ENCODE measurements at regions not wholly inside any gene's neighbourhood (a gene's known extent, or its start where the extent isn't known, plus 50 kb on each side); places are given as distances from the start of the nearest gene placed in this dataset.

GRCh38 chr2:6024229-6024628 lies 332.0 kb downstream of the SOX11 start:
- TF ChIP-seq CTCF (IDR thresholded peaks at IDR 0.05), result no peak
- DNase-seq (ENCODE audit: low spot score), result no peak
- Mint-ChIP-seq H3K27me3 (ENCODE audit: low read depth) (no peaks in the 10 kb centered on the region), H3K4me3 (ENCODE audit: unreplicated experiment) (no peak overlapping the region), H3K36me3 (ENCODE audit: low read depth) (no peaks in the 10 kb centered on the region), H3K9me3 (ENCODE audit: low read depth) (no peaks in the 10 kb centered on the region), H3K27ac (ENCODE audit: unreplicated experiment) (no peak overlapping the region), H3K4me1 (ENCODE audit: low read depth) (no peaks in the 10 kb centered on the region)

- H3K36me3 Mint-ChIP-seq (ENCODE audit: low read depth), result no peaks in the 10 kb centered on the region
- TF ChIP-seq CTCF (IDR thresholded peaks at IDR 0.05), result no peak
- H3K27me3 Mint-ChIP-seq (ENCODE audit: low read depth), result no peaks in the 10 kb centered on the region
- no peaks in the 10 kb centered on the region for H3K9me3 Mint-ChIP-seq (ENCODE audit: low read depth)
- DNase-seq (ENCODE audit: low spot score), result no peak
- H3K27ac Mint-ChIP-seq (ENCODE audit: unreplicated experiment), result no peak overlapping the region
- H3K4me1 Mint-ChIP-seq (ENCODE audit: low read depth), result no peaks in the 10 kb centered on the region
- no peak overlapping the region for H3K4me3 Mint-ChIP-seq (ENCODE audit: unreplicated experiment)
These were observed 332.6 kb downstream of the SOX11 start for GRCh38 chr2:6024784-6025183.

DNA sequence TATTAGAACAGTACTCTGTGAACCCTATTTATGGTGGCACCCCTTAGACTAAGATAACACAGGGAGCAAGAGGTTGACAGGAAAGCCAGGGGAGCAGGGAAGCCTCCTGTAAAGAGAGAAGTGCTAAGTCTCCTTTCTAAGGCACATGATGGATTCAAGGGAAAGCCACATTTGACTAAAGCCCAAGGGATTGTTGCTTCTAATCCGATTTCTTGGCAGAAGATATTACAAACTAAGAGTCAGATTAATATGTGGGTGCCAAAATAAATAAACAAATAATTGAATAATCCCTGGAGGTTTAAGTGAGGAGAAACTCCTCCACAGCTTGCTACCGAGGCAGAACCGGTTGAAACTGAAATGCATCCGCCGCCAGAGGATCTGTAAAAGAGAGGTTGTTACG lies 333.2 kb downstream of the SOX11 start:
- no peak overlapping the region for H3K4me3 Mint-ChIP-seq (ENCODE audit: unreplicated experiment)

DNA sequence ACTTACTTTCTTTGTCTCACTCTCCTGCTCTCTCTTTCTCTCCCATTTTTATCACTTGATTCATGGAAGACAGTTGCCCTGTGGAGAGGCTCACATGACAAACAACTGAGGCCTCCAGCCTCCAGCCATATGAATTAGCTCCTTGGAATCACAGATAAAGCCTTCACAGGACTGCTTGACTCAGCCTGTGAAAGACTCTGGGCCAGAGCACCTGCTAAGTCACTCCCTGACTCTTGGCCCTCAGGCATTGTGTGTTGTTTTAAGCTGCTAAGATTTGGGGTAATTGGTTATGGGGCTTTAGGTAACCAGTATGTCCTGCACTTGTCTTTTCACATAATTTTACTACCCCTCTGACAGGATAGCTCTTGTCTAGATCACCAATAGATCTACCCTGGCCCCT lies 334.9 kb downstream of the SOX11 start:
- no peak overlapping the region for H3K4me3 Mint-ChIP-seq (ENCODE audit: unreplicated experiment)
- H3K27me3 Mint-ChIP-seq (ENCODE audit: low read depth), result peaks cover 8% of the 10 kb centered on the region
- no peak for DNase-seq (ENCODE audit: low spot score)
- no peaks in the 10 kb centered on the region for H3K4me1 Mint-ChIP-seq (ENCODE audit: low read depth)
- H3K36me3 Mint-ChIP-seq (ENCODE audit: low read depth), result no peaks in the 10 kb centered on the region
- no peak overlapping the region for H3K27ac Mint-ChIP-seq (ENCODE audit: unreplicated experiment)
- H3K9me3 Mint-ChIP-seq (ENCODE audit: low read depth), result no peaks in the 10 kb centered on the region
- no peak for TF ChIP-seq CTCF (IDR thresholded peaks at IDR 0.05)

More for the DNA sequence above, 333.2 kb downstream of the SOX11 start:
- no peak for DNase-seq (ENCODE audit: low spot score)
- Mint-ChIP-seq H3K27me3 (ENCODE audit: low read depth) (no peaks in the 10 kb centered on the region), H3K27ac (ENCODE audit: unreplicated experiment) (no peak overlapping the region), H3K4me1 (ENCODE audit: low read depth) (no peaks in the 10 kb centered on the region), H3K36me3 (ENCODE audit: low read depth) (no peaks in the 10 kb centered on the region), H3K9me3 (ENCODE audit: low read depth) (no peaks in the 10 kb centered on the region)
- no peak for TF ChIP-seq CTCF (IDR thresholded peaks at IDR 0.05)

DNA sequence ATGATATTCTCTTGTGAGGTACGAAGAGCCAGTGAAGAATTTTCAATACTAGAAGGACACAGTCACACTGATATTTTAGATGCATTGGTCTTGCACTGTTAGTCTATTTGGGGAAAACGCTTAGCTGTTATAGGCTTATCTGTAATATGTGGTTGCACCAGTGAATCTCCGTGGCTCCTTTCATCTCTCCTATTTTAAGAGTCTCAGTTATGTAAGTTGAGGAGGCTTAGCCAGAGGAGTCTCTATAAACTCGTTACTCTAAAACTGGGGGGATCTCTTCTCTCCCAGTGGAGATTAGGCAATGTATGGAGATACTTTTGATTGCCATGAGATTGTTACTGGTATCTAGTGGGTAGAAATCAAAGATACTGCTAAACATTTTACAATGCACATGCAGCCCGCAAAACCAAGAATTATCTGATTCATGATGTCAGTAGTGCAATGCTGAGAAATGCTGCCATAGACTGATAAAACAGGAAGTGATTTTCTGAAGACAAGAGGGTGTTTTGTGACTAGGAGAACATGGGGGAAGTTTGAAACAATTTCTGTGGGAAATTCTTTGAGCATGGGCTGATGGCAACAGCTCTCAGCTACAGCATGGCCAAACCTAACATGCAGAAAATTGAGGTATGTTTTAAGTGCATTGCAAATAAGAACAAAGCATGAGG lies 339.1 kb downstream of the SOX11 start:
- Mint-ChIP-seq H3K4me1 (ENCODE audit: low read depth) (no peaks in the 10 kb centered on the region), H3K27me3 (ENCODE audit: low read depth) (peaks cover 12% of the 10 kb centered on the region), H3K36me3 (ENCODE audit: low read depth) (no peaks in the 10 kb centered on the region), H3K27ac (ENCODE audit: unreplicated experiment) (no peak overlapping the region), H3K4me3 (ENCODE audit: unreplicated experiment) (no peak overlapping the region), H3K9me3 (ENCODE audit: low read depth) (no peaks in the 10 kb centered on the region)
- TF ChIP-seq CTCF (IDR thresholded peaks at IDR 0.05), result no peak
- no peak for DNase-seq (ENCODE audit: low spot score)

Data from chondrocyte (in vitro differentiated cells).